Liver (tissue), 8 donors: ENCODE measurements at regions not wholly inside any gene's neighbourhood (a gene's known extent, or its start where the extent isn't known, plus 50 kb on each side); places are given as distances from the start of the nearest gene placed in this dataset.

Experiments used
- DNase-seq: peaks from one replicate; pipeline ENCODE4 v3.0.0-alpha.2; 2017; ENCODE audit warnings: low spot score
- H3K27ac ChIP-seq, 2 donors: one replicate each; pipeline ENCODE4 v1.7.0; 2013; ENCODE audit warnings: inconsistent platforms in 2 of 2, low read length in 2 of 2, control low read depth in 1 of 2, low read depth in 1 of 2, mild to moderate bottlenecking in 1 of 2
- H3K27me3 ChIP-seq, 4 donors: one replicate each; pipeline versions ENCODE4 v1.6.1 to v1.7.0; 2013; ENCODE audit warnings: low read length in 3 of 4, inconsistent platforms in 1 of 4, mild to moderate bottlenecking in 1 of 4, moderate library complexity in 1 of 4; ENCODE audit not compliant: control insufficient read depth in 4 of 4, insufficient read depth in 4 of 4
- H3K36me3 ChIP-seq, 4 donors: one replicate each; pipeline versions ENCODE4 v1.6.1 to v1.7.0; 2013; ENCODE audit warnings: low read length in 3 of 4, mild to moderate bottlenecking in 3 of 4, low read depth in 1 of 4, moderate library complexity in 1 of 4; ENCODE audit not compliant: control insufficient read depth in 4 of 4, insufficient read depth in 3 of 4
- H3K4me1 ChIP-seq, 4 donors: one replicate each; pipeline versions ENCODE4 v1.6.1 to v1.7.0; 2013; ENCODE audit warnings: low read length in 3 of 4, mild to moderate bottlenecking in 3 of 4, moderate library complexity in 1 of 4; ENCODE audit not compliant: control insufficient read depth in 4 of 4, insufficient read depth in 4 of 4
- H3K4me3 ChIP-seq, 3 donors: one replicate each; pipeline versions ENCODE4 v1.6.1 to v1.7.0; 2013; ENCODE audit warnings: low read length in 3 of 3, control low read depth in 1 of 3, low read depth in 1 of 3, mild to moderate bottlenecking in 1 of 3
- H3K9ac ChIP-seq, 2 donors: one replicate each; pipeline ENCODE4 v1.7.0; 2013; ENCODE audit warnings: low read length in 2 of 2, mild to moderate bottlenecking in 2 of 2, moderate library complexity in 2 of 2, control low read depth in 1 of 2, low read depth in 1 of 2
- H3K9me3 ChIP-seq, 4 donors: one replicate each; pipeline versions ENCODE4 v1.6.1 to v1.7.0; 2013; ENCODE audit warnings: low read length in 3 of 4; ENCODE audit not compliant: control insufficient read depth in 4 of 4
- CTCF ChIP-seq: fragments of 150-350 bp; IDR thresholded peaks from 2 replicates; pipeline ENCODE4 v1.5.1; 2017; ENCODE audit warnings: improper control_type of control experiment, low read depth, low read length; ENCODE audit not compliant: missing input control
- EGR1 ChIP-seq, 2 donors: IDR thresholded peaks; 2 replicates each; pipeline ENCODE4 v1.6.1; 2016 to 2018; ENCODE audit warnings: antibody characterized with exemption in 2 of 2, low read depth in 2 of 2
- FOXA1 ChIP-seq: IDR thresholded peaks from 2 replicates; pipeline ENCODE4 v1.6.1; 2016; ENCODE audit warnings: antibody characterized with exemption
- FOXA2 ChIP-seq: IDR thresholded peaks from 2 replicates; pipeline ENCODE4 v1.6.1; 2016; ENCODE audit warnings: antibody characterized with exemption
- GABPA ChIP-seq, 2 donors: IDR thresholded peaks in 1 of 2; conservative IDR thresholded peaks in 1 of 2; 2 replicates each; pipeline ENCODE4 v1.6.1; 2016; ENCODE audit warnings: antibody characterized with exemption in 2 of 2, mild to moderate bottlenecking in 1 of 2, moderate library complexity in 1 of 2
- HNF4A ChIP-seq, 2 donors: conservative IDR thresholded peaks; 2 replicates each; pipeline ENCODE4 v1.6.1; 2016; ENCODE audit warnings: antibody characterized with exemption in 2 of 2, mild to moderate bottlenecking in 2 of 2
- HNF4G ChIP-seq: IDR thresholded peaks from 2 replicates; pipeline ENCODE4 v1.6.1; 2016; ENCODE audit warnings: antibody characterized with exemption
- JUND ChIP-seq, 2 donors: IDR thresholded peaks; 2 replicates each; pipeline ENCODE4 v1.6.1; 2016; ENCODE audit warnings: antibody characterized with exemption in 2 of 2
- MAX ChIP-seq: IDR thresholded peaks from 2 replicates; pipeline ENCODE4 v1.6.1; 2016; ENCODE audit warnings: antibody characterized with exemption
- NR2F2 ChIP-seq: IDR thresholded peaks from 2 replicates; pipeline ENCODE4 v1.6.1; 2016; ENCODE audit warnings: antibody characterized with exemption
- REST ChIP-seq: IDR thresholded peaks from 2 replicates; pipeline ENCODE4 v1.6.1; 2016; ENCODE audit warnings: antibody characterized with exemption, mild to moderate bottlenecking
- RXRA ChIP-seq, 2 donors: IDR thresholded peaks; 2 replicates each; pipeline ENCODE4 v1.6.1; 2017 to 2018; ENCODE audit warnings: antibody characterized with exemption in 2 of 2, mild to moderate bottlenecking in 1 of 2
- SP1 ChIP-seq: IDR thresholded peaks from 2 replicates; pipeline ENCODE4 v1.6.1; 2018; ENCODE audit warnings: antibody characterized with exemption, mild to moderate bottlenecking
- TAF1 ChIP-seq: conservative IDR thresholded peaks from 2 replicates; pipeline ENCODE4 v1.6.1; 2016; ENCODE audit warnings: antibody characterized with exemption, mild to moderate bottlenecking
- YY1 ChIP-seq: IDR thresholded peaks from 2 replicates; pipeline ENCODE4 v1.6.1; 2016; ENCODE audit warnings: antibody characterized with exemption, mild to moderate bottlenecking
- WGBS: extraction: QIAGEN DNeasy Blood & Tissue Kit; methylation state at CpG from one replicate; pipeline ENCODE4 v1.1.7; 2013; 5-methylcytosine and 5-hydroxymethylcytosine counted together
- TF ChIP-seq, protein P1 (sequence below): IDR thresholded peaks from 2 replicates; pipeline ENCODE4 v1.6.1; 2016; ENCODE audit warnings: antibody characterized with exemption
- donor health status: healthy.
- donor health status: healthy.
- donor health status: healthy.
- donor health status: healthy.
- donor health status: healthy.

GRCh38 chr20:60092729-60093128 lies 134.5 kb downstream of the CDH26 start:
- DNase-seq, result no peak
- no peaks in the 10 kb centered on the region for H3K36me3 ChIP-seq
- H3K27ac ChIP-seq, result no peak overlapping the region
- peaks cover 0 to 7% (median 0%) of the 10 kb centered on the region in 4 donors for H3K27me3 ChIP-seq
- TF ChIP-seq EGR1 (IDR thresholded peaks at IDR 0.05; ENCODE audit: low read depth in 2 of 2) (no peak), FOXA1 (no peak), NR2F2 (no peak), SP1 (no peak), YY1 (no peak), MAX (no peak), REST (no peak), JUND (IDR thresholded peaks at IDR 0.05) (no peak), RXRA (IDR thresholded peaks at IDR 0.05) (no peak), CTCF (no peak), TAF1 (no peak)
- TF ChIP-seq, protein P1, sequence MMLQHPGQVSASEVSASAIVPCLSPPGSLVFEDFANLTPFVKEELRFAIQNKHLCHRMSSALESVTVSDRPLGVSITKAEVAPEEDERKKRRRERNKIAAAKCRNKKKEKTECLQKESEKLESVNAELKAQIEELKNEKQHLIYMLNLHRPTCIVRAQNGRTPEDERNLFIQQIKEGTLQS, result no peak
- no peaks in the 10 kb centered on the region for H3K4me1 ChIP-seq
- peaks cover 0 to 4% (median 3%) of the 10 kb centered on the region in 4 donors for H3K9me3 ChIP-seq
- H3K4me3 ChIP-seq, result no peak overlapping the region
- no peak overlapping the region for H3K9ac ChIP-seq

GRCh38 chr20:60095456-60095855 lies 137.2 kb downstream of the CDH26 start:
- Histone ChIP-seq H3K27ac (no peak overlapping the region), H3K9ac (no peak overlapping the region), H3K4me1 (no peaks in the 10 kb centered on the region), H3K9me3 (peaks cover 0 to 9% (median 3%) of the 10 kb centered on the region in 4 donors), H3K36me3 (no peaks in the 10 kb centered on the region), H3K27me3 (no peaks in the 10 kb centered on the region), H3K4me3 (no peak overlapping the region)
- WGBS, result 80% methylated on average over 5 of the region's 5 CpGs
- TF ChIP-seq JUND (IDR thresholded peaks at IDR 0.05), result no peak
- TF ChIP-seq EGR1 (IDR thresholded peaks at IDR 0.05; ENCODE audit: low read depth in 2 of 2), result no peak
- no peak for TF ChIP-seq TAF1
- TF ChIP-seq, protein P1, result no peak
- TF ChIP-seq HNF4A (conservative IDR thresholded peaks at IDR 0.05), result no peak
- no peak for TF ChIP-seq FOXA1
- no peak for TF ChIP-seq HNF4G
- TF ChIP-seq RXRA (IDR thresholded peaks at IDR 0.05), result no peak
- TF ChIP-seq REST, result no peak
- TF ChIP-seq YY1, result no peak
- TF ChIP-seq GABPA (IDR thresholded peaks at IDR 0.05 in 1 of 2, conservative IDR thresholded peaks at IDR 0.05 in 1 of 2), result no peak
- no peak for TF ChIP-seq FOXA2
- no peak for DNase-seq
